ENCODE measurements at regions not wholly inside any gene's neighbourhood (a gene's known extent, or its start where the extent isn't known, plus 50 kb on each side); places are given as distances from the start of the nearest gene placed in this dataset.

DNA sequence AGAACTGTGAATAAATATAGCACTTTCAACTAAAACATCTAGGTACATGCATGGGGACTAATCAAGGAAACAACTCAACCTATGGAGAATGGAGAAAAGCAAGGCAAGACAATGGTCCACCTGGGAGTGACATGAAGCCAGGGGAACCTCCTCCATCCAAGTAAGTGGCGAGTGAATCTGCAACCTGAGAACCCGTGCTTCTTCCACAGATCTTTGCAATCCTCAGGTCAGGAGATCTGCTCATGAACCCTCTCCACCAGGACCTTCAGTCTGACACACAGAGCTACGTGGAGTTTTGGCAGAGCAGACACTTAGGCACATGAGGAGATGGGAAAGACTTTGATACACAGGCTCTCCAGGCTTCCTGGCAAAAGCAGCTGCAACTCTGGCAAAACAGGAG is 58.8 kb upstream of the KHDRBS2 start:
- Histone ChIP-seq H3K27ac (ENCODE audit: low read length) (no peak overlapping the region), H3K9me3 (ENCODE audit: control insufficient read depth, insufficient read depth, low read depth, low read length) (no peaks in the 10 kb centered on the region), H3K36me3 (ENCODE audit: control insufficient read depth, insufficient read depth, low read length) (no peaks in the 10 kb centered on the region), H3K4me3 (ENCODE audit: low read depth in 2 of 2, low read length in 2 of 2) (no peak overlapping the region), H3K4me1 (ENCODE audit: control insufficient read depth, insufficient read depth, low read length) (no peaks in the 10 kb centered on the region), H3K27me3 (ENCODE audit: control insufficient read depth, insufficient read depth, low read length) (no peaks in the 10 kb centered on the region)
- no TSS peak for BruUV-seq (replicated peaks)
- DNase-seq (ENCODE audit: low read depth, low spot score) (no peak), ATAC-seq (no peak)
- ChIA-PET POLR2A (no interaction called here), CTCF (no interaction called here)
- in situ Hi-C loops (cut with HindIII; ENCODE audit: low pct_unique_long_range_greater_than_20kb, low sequenced_read_pairs) (no loop called here), intact Hi-C loops (cut with micrococcal nuclease; ENCODE audit: unreplicated experiment) (no loop called here)
- TF ChIP-seq, protein P1, sequence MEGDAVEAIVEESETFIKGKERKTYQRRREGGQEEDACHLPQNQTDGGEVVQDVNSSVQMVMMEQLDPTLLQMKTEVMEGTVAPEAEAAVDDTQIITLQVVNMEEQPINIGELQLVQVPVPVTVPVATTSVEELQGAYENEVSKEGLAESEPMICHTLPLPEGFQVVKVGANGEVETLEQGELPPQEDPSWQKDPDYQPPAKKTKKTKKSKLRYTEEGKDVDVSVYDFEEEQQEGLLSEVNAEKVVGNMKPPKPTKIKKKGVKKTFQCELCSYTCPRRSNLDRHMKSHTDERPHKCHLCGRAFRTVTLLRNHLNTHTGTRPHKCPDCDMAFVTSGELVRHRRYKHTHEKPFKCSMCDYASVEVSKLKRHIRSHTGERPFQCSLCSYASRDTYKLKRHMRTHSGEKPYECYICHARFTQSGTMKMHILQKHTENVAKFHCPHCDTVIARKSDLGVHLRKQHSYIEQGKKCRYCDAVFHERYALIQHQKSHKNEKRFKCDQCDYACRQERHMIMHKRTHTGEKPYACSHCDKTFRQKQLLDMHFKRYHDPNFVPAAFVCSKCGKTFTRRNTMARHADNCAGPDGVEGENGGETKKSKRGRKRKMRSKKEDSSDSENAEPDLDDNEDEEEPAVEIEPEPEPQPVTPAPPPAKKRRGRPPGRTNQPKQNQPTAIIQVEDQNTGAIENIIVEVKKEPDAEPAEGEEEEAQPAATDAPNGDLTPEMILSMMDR (IDR thresholded peaks at IDR 0.05): no peak
- TF ChIP-seq SIN3A (IDR thresholded peaks at IDR 0.05; ENCODE audit: borderline replicate concordance, insufficient read depth, low read depth, low read length) (no peak), TCF7L2 (IDR thresholded peaks at IDR 0.05; ENCODE audit: low read depth, low read length) (no peak), POLR2AphosphoS5 (IDR thresholded peaks at IDR 0.05; ENCODE audit: low read depth, low read length) (no peak)
- TF ChIP-seq, protein P2, sequence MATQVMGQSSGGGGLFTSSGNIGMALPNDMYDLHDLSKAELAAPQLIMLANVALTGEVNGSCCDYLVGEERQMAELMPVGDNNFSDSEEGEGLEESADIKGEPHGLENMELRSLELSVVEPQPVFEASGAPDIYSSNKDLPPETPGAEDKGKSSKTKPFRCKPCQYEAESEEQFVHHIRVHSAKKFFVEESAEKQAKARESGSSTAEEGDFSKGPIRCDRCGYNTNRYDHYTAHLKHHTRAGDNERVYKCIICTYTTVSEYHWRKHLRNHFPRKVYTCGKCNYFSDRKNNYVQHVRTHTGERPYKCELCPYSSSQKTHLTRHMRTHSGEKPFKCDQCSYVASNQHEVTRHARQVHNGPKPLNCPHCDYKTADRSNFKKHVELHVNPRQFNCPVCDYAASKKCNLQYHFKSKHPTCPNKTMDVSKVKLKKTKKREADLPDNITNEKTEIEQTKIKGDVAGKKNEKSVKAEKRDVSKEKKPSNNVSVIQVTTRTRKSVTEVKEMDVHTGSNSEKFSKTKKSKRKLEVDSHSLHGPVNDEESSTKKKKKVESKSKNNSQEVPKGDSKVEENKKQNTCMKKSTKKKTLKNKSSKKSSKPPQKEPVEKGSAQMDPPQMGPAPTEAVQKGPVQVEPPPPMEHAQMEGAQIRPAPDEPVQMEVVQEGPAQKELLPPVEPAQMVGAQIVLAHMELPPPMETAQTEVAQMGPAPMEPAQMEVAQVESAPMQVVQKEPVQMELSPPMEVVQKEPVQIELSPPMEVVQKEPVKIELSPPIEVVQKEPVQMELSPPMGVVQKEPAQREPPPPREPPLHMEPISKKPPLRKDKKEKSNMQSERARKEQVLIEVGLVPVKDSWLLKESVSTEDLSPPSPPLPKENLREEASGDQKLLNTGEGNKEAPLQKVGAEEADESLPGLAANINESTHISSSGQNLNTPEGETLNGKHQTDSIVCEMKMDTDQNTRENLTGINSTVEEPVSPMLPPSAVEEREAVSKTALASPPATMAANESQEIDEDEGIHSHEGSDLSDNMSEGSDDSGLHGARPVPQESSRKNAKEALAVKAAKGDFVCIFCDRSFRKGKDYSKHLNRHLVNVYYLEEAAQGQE (IDR thresholded peaks at IDR 0.05; ENCODE audit: insufficient read depth in 1 of 2, low read depth in 2 of 2, low read length in 1 of 2): no peak

DNA sequence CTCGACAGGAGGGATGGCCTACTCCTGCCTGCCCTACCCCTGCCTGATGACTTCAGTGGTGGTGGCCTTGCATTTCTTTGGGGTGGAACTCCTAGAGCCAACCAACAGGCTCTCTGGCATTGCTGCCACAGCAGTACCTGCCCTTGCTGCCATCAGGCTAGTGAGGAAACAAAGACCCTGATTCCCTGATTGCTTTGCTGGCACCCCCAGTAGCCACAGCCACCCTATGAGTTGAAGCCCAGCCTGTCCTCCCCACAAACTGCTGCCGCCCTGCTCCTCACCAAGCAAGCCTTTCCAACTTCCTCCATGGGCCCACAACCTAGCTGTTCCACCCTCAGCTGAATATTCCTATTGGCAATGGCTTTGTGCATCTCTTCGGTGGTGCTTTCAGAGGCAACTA is 52.5 kb upstream of the KHDRBS2 start:
- ATAC-seq (no peak), DNase-seq (ENCODE audit: low read depth, low spot score) (no peak)
- CTCF ChIA-PET: no interaction called here
- no TSS peak for BruUV-seq (replicated peaks)
- intact Hi-C loops (cut with micrococcal nuclease; ENCODE audit: unreplicated experiment) (no loop called here), in situ Hi-C loops (cut with HindIII; ENCODE audit: low pct_unique_long_range_greater_than_20kb, low sequenced_read_pairs) (no loop called here)
- TF ChIP-seq, protein P1 (IDR thresholded peaks at IDR 0.05): no peak
- no peak for TF ChIP-seq TCF7L2 (IDR thresholded peaks at IDR 0.05; ENCODE audit: low read depth, low read length)
- TF ChIP-seq SIN3A (IDR thresholded peaks at IDR 0.05; ENCODE audit: borderline replicate concordance, insufficient read depth, low read depth, low read length): no peak
- Histone ChIP-seq H3K9me3 (ENCODE audit: control insufficient read depth, insufficient read depth, low read depth, low read length) (0 out of 2 replicates have a peak, but pooled peaks cover 3% of the 10 kb centered on the region), H3K36me3 (ENCODE audit: control insufficient read depth, insufficient read depth, low read length) (no peaks in the 10 kb centered on the region), H3K4me3 (ENCODE audit: low read depth in 2 of 2, low read length in 2 of 2) (no peak overlapping the region), H3K4me1 (ENCODE audit: control insufficient read depth, insufficient read depth, low read length) (no peaks in the 10 kb centered on the region), H3K27me3 (ENCODE audit: control insufficient read depth, insufficient read depth, low read length) (no peaks in the 10 kb centered on the region), H3K27ac (ENCODE audit: low read length) (no peak overlapping the region)
- POLR2A ChIA-PET: no interaction called here
